ENCODE measurements at regions not wholly inside any gene's neighbourhood (a gene's known extent, or its start where the extent isn't known, plus 50 kb on each side); places are given as distances from the start of the nearest gene placed in this dataset.
"Not testable (repeated sequence)": the region's sequence is repeated elsewhere in the genome, so short reads cannot be mapped to it uniquely, and the experiment has no call there.

DNA sequence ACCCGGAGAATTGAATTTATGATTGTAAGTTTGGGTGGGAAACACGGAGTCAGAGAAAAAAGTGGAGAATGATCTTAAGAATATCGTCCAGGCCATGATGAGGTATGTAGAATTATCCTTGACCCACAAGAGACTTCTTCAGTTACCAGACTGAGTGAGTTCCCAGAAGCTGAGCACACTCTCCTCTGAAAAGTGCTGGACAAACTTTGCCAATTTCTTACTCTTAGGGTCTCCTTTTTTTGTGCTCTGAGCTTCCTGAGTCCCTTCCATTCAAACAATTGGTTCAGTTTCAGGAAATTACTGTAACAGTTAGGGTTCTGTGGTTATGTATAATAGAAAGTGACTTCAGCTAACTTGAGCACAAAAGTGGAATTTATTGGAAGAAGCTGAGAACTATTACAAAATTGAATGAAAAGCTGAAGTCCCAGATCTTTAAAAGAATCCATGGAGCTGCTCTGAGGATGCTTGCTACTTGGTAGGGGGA, 50.6 kb upstream of the EHBP1 start:
- ATAC-seq (no peak), DNase-seq (ENCODE audit: low spot score) (no peak)
- intact Hi-C loops (cut with DNase I) = no loop called here

GRCh38 chr2:62654423-62654791, 51.1 kb upstream of the EHBP1 start:
- intact Hi-C loops (cut with DNase I) = no loop called here
- no peak for DNase-seq (ENCODE audit: low spot score)
- no peak for ATAC-seq

DNA sequence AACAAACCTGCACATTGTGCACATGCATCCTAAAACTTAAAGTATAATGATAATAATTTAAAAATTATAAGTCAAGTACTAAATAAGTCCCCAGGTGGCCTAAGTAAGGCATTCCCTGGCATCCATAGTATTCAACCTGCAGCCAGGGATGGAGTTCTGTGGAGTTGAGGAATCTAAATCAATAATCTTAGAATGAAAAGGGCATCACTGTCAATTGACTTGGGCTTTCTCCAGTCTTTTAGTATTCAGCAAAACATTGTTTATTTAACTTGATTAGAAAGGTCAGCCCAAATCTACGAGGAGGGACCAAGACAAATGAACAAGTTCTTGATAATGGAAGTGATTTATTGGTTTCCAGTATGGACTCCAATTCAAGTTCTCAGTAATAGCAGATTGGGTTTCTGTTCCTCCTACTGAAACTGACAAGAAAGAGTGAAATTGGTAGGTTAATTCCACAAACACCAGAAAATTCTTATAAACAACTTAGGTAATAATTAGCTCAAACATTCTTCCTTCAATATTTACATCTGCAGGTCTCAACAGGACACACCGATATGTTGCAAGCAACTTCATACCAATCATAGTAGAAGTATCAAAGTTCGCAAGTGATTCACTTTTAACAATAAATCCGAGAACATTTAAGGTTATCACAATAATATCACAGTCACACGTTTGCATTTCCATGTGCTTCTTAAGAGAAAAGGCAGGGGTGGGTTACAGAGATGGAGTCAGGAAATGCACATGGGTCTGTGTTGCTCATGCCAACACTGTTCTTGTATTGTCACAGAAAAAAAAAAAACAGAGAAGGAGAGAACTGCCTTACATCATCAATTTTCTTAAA, 51.7 kb upstream of the EHBP1 start:
- ATAC-seq (no peak), DNase-seq (ENCODE audit: low spot score) (no peak)
- intact Hi-C loops (cut with DNase I) = no loop called here

GRCh38 chr2:62649087-62649486, 56.4 kb upstream of the EHBP1 start:
- DNase-seq (ENCODE audit: low spot score); ATAC-seq; intact Hi-C loops (cut with DNase I): not testable (repeated sequence)

DNA sequence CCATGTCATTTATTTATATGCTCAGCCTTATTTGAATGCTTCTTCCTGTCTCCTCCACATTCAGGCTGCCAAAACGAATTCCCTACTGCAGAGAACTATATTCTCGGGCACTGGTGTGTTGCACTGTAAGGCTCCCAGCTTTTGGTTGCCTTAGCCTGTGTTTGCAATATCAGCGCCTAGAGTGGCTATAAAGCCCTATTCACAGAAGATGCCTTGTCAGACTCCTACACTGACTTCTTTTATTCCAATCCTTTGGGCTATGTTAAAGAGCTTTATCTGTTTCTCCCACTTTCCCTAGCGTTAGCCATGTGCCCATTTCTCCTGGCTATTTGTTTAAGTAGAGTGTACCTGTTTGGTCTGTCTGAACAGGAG, 62.4 kb upstream of the EHBP1 start:
- DNase-seq (ENCODE audit: low spot score) (no peak), ATAC-seq (peak; percentile 32)
- intact Hi-C loops (cut with DNase I) = no loop called here

GRCh38 chr2:62642429-62643099, 62.9 kb upstream of the EHBP1 start:
- DNase-seq (ENCODE audit: low spot score) (no peak), ATAC-seq (peak; percentile 28)
- intact Hi-C loops (cut with DNase I) = no loop called here

GRCh38 chr2:62641936-62642335, 63.6 kb upstream of the EHBP1 start:
- DNase-seq (ENCODE audit: low spot score) = no peak
- no peak for ATAC-seq
- intact Hi-C loops (cut with DNase I) = no loop called here

- intact Hi-C loops (cut with DNase I) = no loop called here
- DNase-seq (ENCODE audit: low spot score) (no peak), ATAC-seq (peak; percentile 66)
Observed at GRCh38 chr2:62641410-62641843, 64.1 kb upstream of the EHBP1 start.

DNA sequence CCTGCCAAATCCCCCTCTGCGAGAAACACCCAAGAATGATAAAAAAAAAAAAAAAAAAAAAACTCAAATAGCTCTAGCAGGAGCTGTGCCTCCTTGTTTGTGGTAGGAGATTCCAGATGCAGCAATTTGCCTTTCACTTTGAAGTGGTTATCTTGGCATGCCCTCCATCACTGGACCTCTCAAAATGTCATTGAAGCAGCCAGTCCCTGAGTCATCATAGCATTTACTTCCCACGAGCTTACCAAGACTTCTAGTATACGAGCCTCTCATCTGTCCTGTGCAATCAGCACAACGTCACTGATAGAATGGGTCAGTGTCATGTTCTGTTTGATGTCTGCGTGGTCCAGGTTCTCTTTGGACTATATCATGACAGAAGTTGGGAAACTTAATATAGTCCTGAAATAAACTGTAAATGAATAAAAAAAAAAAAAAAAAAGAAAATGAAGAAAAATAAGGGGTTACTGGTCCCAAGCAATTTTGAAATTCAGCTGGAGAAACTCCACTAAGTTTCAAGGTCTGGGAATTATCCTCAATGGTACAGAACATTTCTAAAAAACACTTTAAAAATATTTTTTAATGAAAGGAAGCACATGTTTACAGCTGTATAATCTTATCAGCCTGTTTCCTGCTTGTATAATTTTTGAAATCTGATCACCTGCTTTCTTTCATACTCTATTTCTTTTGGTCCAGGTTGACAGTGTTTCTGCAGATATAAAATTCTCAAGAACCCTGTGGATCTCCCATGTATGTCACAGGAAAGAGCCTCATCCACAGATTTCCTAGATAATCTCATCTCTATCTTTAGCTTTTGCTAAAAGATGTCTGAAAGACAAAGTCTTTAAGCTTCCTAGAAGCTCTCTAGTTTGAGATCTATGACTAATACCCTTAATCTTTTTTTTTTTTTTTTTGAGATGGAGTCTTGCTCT, 74.1 kb upstream of the EHBP1 start:
- intact Hi-C loops (cut with DNase I) = no loop called here
- no peak for DNase-seq (ENCODE audit: low spot score)
- no peak for ATAC-seq

DNA sequence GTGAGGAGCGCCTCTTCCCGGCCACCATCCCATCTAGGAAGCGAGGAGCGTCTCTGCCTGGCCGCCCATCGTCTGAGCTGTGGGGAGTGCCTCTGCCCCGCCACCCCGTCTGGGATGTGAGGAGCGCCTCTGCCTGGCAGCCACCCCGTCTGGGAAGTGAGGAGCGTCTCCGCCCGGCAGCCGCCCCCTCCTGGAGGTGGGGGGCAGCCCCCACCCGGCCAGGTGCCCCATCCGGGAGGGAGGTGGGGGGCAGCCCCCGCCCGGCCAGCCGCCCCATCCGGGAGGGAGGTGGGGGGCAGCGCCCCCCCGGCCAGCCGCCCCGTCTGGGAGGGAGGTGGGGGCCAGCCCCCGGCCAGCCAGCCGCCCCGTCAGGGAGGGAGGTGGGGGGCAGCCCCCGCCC, 75.3 kb upstream of the EHBP1 start:
- DNase-seq (ENCODE audit: low spot score); intact Hi-C loops (cut with DNase I); ATAC-seq: not testable (repeated sequence)

- intact Hi-C loops (cut with DNase I); ATAC-seq; DNase-seq (ENCODE audit: low spot score): not testable (repeated sequence)
Observed at GRCh38 chr2:62629310-62629709, 76.2 kb upstream of the EHBP1 start.

GRCh38 chr2:62627667-62628066, 77.8 kb upstream of the EHBP1 start:
- intact Hi-C loops (cut with DNase I) = no loop called here
- no peak for DNase-seq (ENCODE audit: low spot score)
- no peak for ATAC-seq

DNA sequence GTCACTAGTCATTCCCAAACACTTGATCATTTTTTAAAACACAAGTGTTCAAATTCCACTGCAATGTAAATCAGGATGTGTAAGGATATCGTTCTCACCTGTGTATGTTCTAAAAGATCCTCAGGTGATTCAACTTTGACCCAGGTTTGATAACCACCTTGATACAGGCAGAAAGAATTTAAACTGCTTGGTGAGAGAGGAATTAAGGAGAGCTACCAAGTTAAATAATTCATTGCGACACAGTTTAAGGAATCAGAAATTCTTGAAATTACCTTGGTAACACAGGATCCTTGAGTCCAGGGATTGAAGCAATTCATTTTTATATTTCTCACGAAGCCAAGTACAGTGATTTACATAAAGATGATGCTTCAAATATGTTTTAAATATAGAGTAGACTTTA, 80.7 kb upstream of the EHBP1 start:
- ATAC-seq = no peak
- no peak for DNase-seq (ENCODE audit: low spot score)
- intact Hi-C loops (cut with DNase I) = no loop called here

DNA sequence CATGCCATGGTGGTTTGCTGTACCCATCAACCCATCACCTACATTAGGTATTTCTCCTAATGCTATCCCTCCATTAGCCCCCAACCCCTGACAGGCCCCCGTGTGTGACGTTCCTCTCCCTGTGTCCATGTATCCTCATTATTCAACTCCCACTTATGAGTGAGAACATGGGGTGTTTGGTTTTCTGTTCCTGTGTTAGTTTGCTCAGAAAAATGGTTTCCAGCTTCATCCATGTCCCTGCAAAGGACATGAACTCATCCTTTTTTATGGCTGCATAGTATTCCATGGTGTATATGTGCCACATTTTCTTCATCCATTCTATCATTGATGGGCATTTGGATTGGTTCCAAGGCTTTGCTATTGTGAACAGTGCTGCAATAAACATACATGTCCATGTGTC, 89.0 kb upstream of the EHBP1 start:
- intact Hi-C loops (cut with DNase I); ATAC-seq; DNase-seq (ENCODE audit: low spot score): not testable (repeated sequence)

GRCh38 chr2:62611854-62612253, 93.7 kb upstream of the EHBP1 start:
- ATAC-seq (no peak), DNase-seq (ENCODE audit: low spot score) (no peak)
- intact Hi-C loops (cut with DNase I) = no loop called here

DNA sequence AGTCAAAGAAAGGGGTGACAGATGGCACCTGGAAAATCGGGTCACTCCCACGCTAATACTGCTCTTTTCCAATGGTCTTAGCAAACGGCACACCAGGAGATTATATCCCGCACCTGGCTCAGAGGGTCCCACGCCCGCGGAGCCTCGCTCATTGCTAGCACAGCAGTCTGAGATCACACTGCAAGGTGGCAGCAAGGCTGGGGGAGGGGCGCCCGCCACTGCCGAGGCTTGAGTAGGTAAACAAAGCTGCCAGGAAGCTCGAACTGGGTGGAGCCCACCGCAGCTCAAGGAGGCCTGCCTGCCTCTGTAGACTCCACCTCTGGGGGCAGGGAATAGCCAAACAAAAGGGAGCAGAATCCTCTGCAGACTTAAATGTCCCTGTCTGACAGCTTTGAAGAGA, 99.5 kb upstream of the TMEM17 start:
- intact Hi-C loops (cut with DNase I); ATAC-seq; DNase-seq (ENCODE audit: low spot score): not testable (repeated sequence)

GRCh38 chr2:62604336-62604735, 98.3 kb upstream of the TMEM17 start:
- intact Hi-C loops (cut with DNase I) = no loop called here
- DNase-seq (ENCODE audit: low spot score) (no peak), ATAC-seq (no peak)

DNA sequence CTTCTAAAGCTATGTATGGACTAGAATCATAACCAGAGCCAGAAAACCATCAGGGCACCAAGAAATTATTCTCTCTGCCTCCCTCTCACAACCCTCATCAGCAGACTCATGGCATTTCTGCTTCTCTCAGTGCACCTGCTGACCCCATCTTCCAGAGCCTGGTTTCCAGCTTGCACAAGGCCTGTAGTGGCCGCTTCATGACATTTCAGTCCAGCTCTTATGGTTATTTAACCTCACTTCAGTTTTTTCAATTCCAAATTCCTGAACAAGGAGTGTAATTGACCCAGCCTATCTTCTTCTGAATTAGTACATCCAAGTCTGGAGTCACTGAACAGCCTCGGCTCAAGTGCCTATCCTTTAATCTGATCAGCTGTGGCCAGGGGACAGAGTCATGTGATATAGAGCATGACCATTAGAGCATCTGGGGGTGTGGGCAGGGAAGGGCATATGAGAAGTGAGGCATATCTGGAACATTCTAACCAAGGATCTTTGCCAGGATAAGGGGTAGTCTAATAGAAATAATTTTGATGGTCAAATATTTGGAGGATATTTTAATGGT, 97.2 kb upstream of the TMEM17 start:
- intact Hi-C loops (cut with DNase I) = no loop called here
- ATAC-seq = peak; percentile 55
- DNase-seq (ENCODE audit: low spot score) = no peak
